Neuronal stem cell (in vitro differentiated cells): ENCODE measurements at regions not wholly inside any gene's neighbourhood (a gene's known extent, or its start where the extent isn't known, plus 50 kb on each side); places are given as distances from the start of the nearest gene placed in this dataset.

Experiments used
- DNase-seq: peaks from one replicate; pipeline ENCODE4 v3.0.0-alpha.2; 2013; ENCODE audit warnings: low spot score
- H2AFZ ChIP-seq: one replicate; pipeline ENCODE4 v1.6.1; 2013; ENCODE audit warnings: mild to moderate bottlenecking, low read length, inconsistent platforms
- H2AK5ac ChIP-seq: 2 replicates; pipeline ENCODE4 v1.6.1; 2013; ENCODE audit warnings: low read depth, mild to moderate bottlenecking, inconsistent platforms, low read length, moderate library complexity, mixed read lengths
- H2BK120ac ChIP-seq: 2 replicates; pipeline ENCODE4 v1.6.1; 2013; ENCODE audit warnings: low read depth, mild to moderate bottlenecking, inconsistent platforms, low read length, moderate library complexity, mixed read lengths
- H2BK12ac ChIP-seq: one replicate; pipeline ENCODE4 v1.6.1; 2013; ENCODE audit warnings: low read length, inconsistent platforms
- H2BK15ac ChIP-seq: 2 replicates; pipeline ENCODE4 v1.6.1; 2013; ENCODE audit warnings: mild to moderate bottlenecking, low read length, inconsistent platforms, mixed read lengths
- H2BK5ac ChIP-seq: one replicate; pipeline ENCODE4 v1.6.1; 2013; ENCODE audit warnings: inconsistent platforms, mild to moderate bottlenecking, low read length, moderate library complexity
- H3K14ac ChIP-seq: one replicate; pipeline ENCODE4 v1.6.1; 2013; ENCODE audit warnings: low read length, inconsistent platforms
- H3K18ac ChIP-seq: 2 replicates; pipeline ENCODE4 v1.6.1; 2013; ENCODE audit warnings: low read length, inconsistent platforms
- H3K23ac ChIP-seq: 2 replicates; pipeline ENCODE4 v1.6.1; 2013; ENCODE audit warnings: low read depth, mild to moderate bottlenecking, mixed read lengths, low read length, inconsistent platforms; ENCODE audit not compliant: poor library complexity
- H3K27ac ChIP-seq: replicated peaks from 3 replicates; pipeline ENCODE4 v1.5.1; 2013; ENCODE audit warnings: low read length, inconsistent platforms
- H3K27me3 ChIP-seq, 3 experiments: 2 replicates each; pipeline ENCODE4 v1.6.1; 2013; ENCODE audit warnings: low read length in 3 of 3, mild to moderate bottlenecking in 2 of 3, inconsistent platforms in 1 of 3, low read depth in 1 of 3, mixed read lengths in 1 of 3, moderate library complexity in 1 of 3; ENCODE audit not compliant: control insufficient read depth in 3 of 3, insufficient read depth in 3 of 3
- H3K36me3 ChIP-seq, 2 donors: replicated peaks in 1 of 2; 2 replicates each; pipeline ENCODE4 v1.6.1; 2013; ENCODE audit warnings: low read length in 2 of 2; ENCODE audit not compliant: control insufficient read depth in 2 of 2, insufficient read depth in 2 of 2
- H3K4ac ChIP-seq: 2 replicates; pipeline ENCODE4 v1.6.1; 2013; ENCODE audit warnings: inconsistent platforms, mild to moderate bottlenecking, low read length, moderate library complexity
- H3K4me1 ChIP-seq, 2 donors: 1 replicate in 1 of 2; 2 replicates in 1 of 2; pipeline ENCODE4 v1.6.1; 2013; ENCODE audit warnings: low read length in 2 of 2, low read depth in 1 of 2; ENCODE audit not compliant: control insufficient read depth in 2 of 2, insufficient read depth in 1 of 2
- H3K4me2 ChIP-seq: one replicate; pipeline ENCODE4 v1.6.1; 2013; ENCODE audit warnings: mild to moderate bottlenecking, low read length, inconsistent platforms; ENCODE audit not compliant: insufficient read depth, poor library complexity, severe bottlenecking
- H3K4me3 ChIP-seq, 2 donors: 2 replicates each; pipeline ENCODE4 v1.5.1; 2013; ENCODE audit warnings: low read length in 2 of 2, mild to moderate bottlenecking in 2 of 2, inconsistent platforms in 1 of 2, moderate library complexity in 1 of 2
- H3K79me1 ChIP-seq: one replicate; pipeline ENCODE4 v1.6.1; 2013; ENCODE audit warnings: low read depth, mild to moderate bottlenecking, inconsistent platforms, low read length, moderate library complexity
- H3K9ac ChIP-seq: one replicate; pipeline ENCODE4 v1.6.1; 2013; ENCODE audit warnings: mild to moderate bottlenecking, low read depth, low read length, inconsistent platforms; ENCODE audit not compliant: poor library complexity
- H3K9me3 ChIP-seq, 2 donors: replicated peaks in 1 of 2; 2 replicates each; pipeline versions ENCODE3 to v1.6.1; 2013; ENCODE audit warnings: low read length in 2 of 2, mild to moderate bottlenecking in 2 of 2, inconsistent platforms in 1 of 2, low read depth in 1 of 2, mixed read lengths in 1 of 2, moderate library complexity in 1 of 2; ENCODE audit not compliant: control insufficient read depth in 2 of 2, insufficient read depth in 1 of 2
- H4K8ac ChIP-seq: one replicate; pipeline ENCODE4 v1.6.1; 2013; ENCODE audit warnings: low read depth, mild to moderate bottlenecking, inconsistent platforms, low read length, moderate library complexity
- H4K91ac ChIP-seq: one replicate; pipeline ENCODE4 v1.6.1; 2013; ENCODE audit warnings: low read length, low read depth, mild to moderate bottlenecking, inconsistent platforms; ENCODE audit not compliant: poor library complexity
- WGBS, 2 donors: extraction: QIAGEN DNeasy Blood & Tissue Kit; methylation state at CpG; one replicate each; pipeline ENCODE4 v1.1.7; 2013; ENCODE audit warnings: missing lambda C conversion rate in 2 of 2, mixed read lengths in 1 of 2; ENCODE audit not compliant: insufficient read length in 2 of 2, insufficient replicate concordance in 1 of 2; ENCODE audit errors: extremely low coverage in 2 of 2; 5-methylcytosine and 5-hydroxymethylcytosine counted together

- Histone ChIP-seq H3K18ac (peak overlapping the region; percentile 4), H2AFZ (no peak overlapping the region), H2BK12ac (peak overlapping the region; percentile 89), H2AK5ac (peak overlapping the region; percentile 69), H3K4me2 (no peak overlapping the region), H3K14ac (no peak overlapping the region), H2BK15ac (peak overlapping the region; percentile 46), H3K4me3 (no peak overlapping the region), H3K36me3 (no peaks in the 10 kb centered on the region), H2BK120ac (no peak overlapping the region), H2BK5ac (no peak overlapping the region), H3K9ac (peak overlapping the region; percentile 57), H3K9me3 (no peaks in the 10 kb centered on the region), H3K27me3 (no peaks in the 10 kb centered on the region), H3K23ac (peak overlapping the region; percentile 76), H3K79me1 (no peaks in the 10 kb centered on the region), H3K4me1 (no peaks in the 10 kb centered on the region), H4K8ac (no peak overlapping the region), H3K4ac (peak overlapping the region; percentile 26), H4K91ac (no peak overlapping the region), H3K27ac (no peak overlapping the region)
- WGBS, 2 donors = no CpG with 5 or more reads among the region's 21 CpGs
- peak; percentile 47 for DNase-seq
Observed at GRCh38 chr22:33209930-33210784, 152.0 kb upstream of the SYN3 start.

GRCh38 chr22:33204408-33204807, 146.2 kb upstream of the SYN3 start:
- Histone ChIP-seq H3K14ac (no peak overlapping the region), H2BK12ac (no peak overlapping the region), H3K4ac (no peak overlapping the region), H3K27ac (no peak overlapping the region), H3K36me3 (no peaks in the 10 kb centered on the region), H3K27me3 (no peaks in the 10 kb centered on the region), H3K23ac (no peak overlapping the region), H2BK120ac (no peak overlapping the region), H4K91ac (no peak overlapping the region), H3K79me1 (no peaks in the 10 kb centered on the region), H2BK5ac (no peak overlapping the region), H3K18ac (no peak overlapping the region), H3K4me1 (no peaks in the 10 kb centered on the region), H3K4me2 (no peak overlapping the region), H3K4me3 (no peak overlapping the region), H2BK15ac (no peak overlapping the region), H2AK5ac (no peak overlapping the region), H4K8ac (no peak overlapping the region), H2AFZ (no peak overlapping the region), H3K9me3 (no peaks in the 10 kb centered on the region), H3K9ac (no peak overlapping the region)
- no peak for DNase-seq
- no CpG with 5 or more reads among the region's 1 CpG for WGBS, 2 donors

- H3K18ac ChIP-seq = no peak overlapping the region
- H2BK12ac ChIP-seq = no peak overlapping the region
- no peak overlapping the region for H3K27ac ChIP-seq
- no peak overlapping the region for H3K4ac ChIP-seq
- no peak overlapping the region for H3K4me2 ChIP-seq
- no peak overlapping the region for H2AK5ac ChIP-seq
- H3K14ac ChIP-seq = no peak overlapping the region
- no peak overlapping the region for H2BK15ac ChIP-seq
- H3K27me3 ChIP-seq = no peaks in the 10 kb centered on the region
- H2BK5ac ChIP-seq = no peak overlapping the region
- H3K79me1 ChIP-seq = no peaks in the 10 kb centered on the region
- no peak overlapping the region for H4K91ac ChIP-seq
- no peaks in the 10 kb centered on the region for H3K4me1 ChIP-seq
- H2BK120ac ChIP-seq = no peak overlapping the region
- no peaks in the 10 kb centered on the region for H3K9me3 ChIP-seq
- no CpG with 5 or more reads among the region's 1 CpG for WGBS, 2 donors
- no peak overlapping the region for H3K9ac ChIP-seq
- no peak for DNase-seq
- no peak overlapping the region for H3K4me3 ChIP-seq
- H4K8ac ChIP-seq = no peak overlapping the region
- H2AFZ ChIP-seq = no peak overlapping the region
- H3K36me3 ChIP-seq = no peaks in the 10 kb centered on the region
- no peak overlapping the region for H3K23ac ChIP-seq
Observed at GRCh38 chr22:33202455-33202854, 144.3 kb upstream of the SYN3 start.

GRCh38 chr22:33194529-33195077, 136.4 kb upstream of the SYN3 start:
- Histone ChIP-seq H3K27me3 (no peaks in the 10 kb centered on the region), H4K91ac (no peak overlapping the region), H2AK5ac (no peak overlapping the region), H3K18ac (no peak overlapping the region), H2BK5ac (no peak overlapping the region), H3K4ac (no peak overlapping the region), H3K4me1 (peaks cover 0 to 2% of the 10 kb centered on the region in 2 donors), H4K8ac (no peak overlapping the region), H3K9me3 (no peaks in the 10 kb centered on the region), H2BK12ac (no peak overlapping the region), H2BK120ac (no peak overlapping the region), H3K27ac (no peak overlapping the region), H3K4me3 (no peak overlapping the region), H3K14ac (no peak overlapping the region), H3K23ac (no peak overlapping the region), H3K9ac (no peak overlapping the region), H2AFZ (no peak overlapping the region), H2BK15ac (no peak overlapping the region), H3K36me3 (no peaks in the 10 kb centered on the region), H3K4me2 (no peak overlapping the region), H3K79me1 (no peaks in the 10 kb centered on the region)
- DNase-seq = no peak
- no CpG with 5 or more reads among the region's 3 CpGs for WGBS, 2 donors
